RWPE1 (cell line): ENCODE measurements at regions not wholly inside any gene's neighbourhood (a gene's known extent, or its start where the extent isn't known, plus 50 kb on each side); places are given as distances from the start of the nearest gene placed in this dataset.

ENCODE experiments used
- CTCF ChIA-PET: fragments of 350-600 bp; sonication (Branson Sonifier 250); formaldehyde crosslinking; extraction: SDS; loops from one replicate; lab custom pipeline; 2021; lab: Yijun Ruan, JAX
- POLR2A ChIA-PET: fragments of 400-600 bp; formaldehyde crosslinking; extraction: SDS; loops from one replicate; lab custom pipeline; 2020; ENCODE audit warnings: antibody characterized with exemption; ENCODE audit not compliant: low non-redundant PET; lab: Yijun Ruan, JAX
- DNase-seq: peaks from one replicate; pipeline ENCODE4 v3.0.0; 2012; ENCODE audit warnings: low spot score
- H3K27ac ChIP-seq: fragments of 450-650 bp; 2 replicates; pipeline ENCODE4 v1.5.1; 2017
- TF ChIP-seq, protein P1 (sequence below): fragments of 450-650 bp; conservative IDR thresholded peaks from 2 replicates; pipeline ENCODE4 v1.5.1; 2017; ENCODE audit warnings: low read depth, mild to moderate bottlenecking

DNA sequence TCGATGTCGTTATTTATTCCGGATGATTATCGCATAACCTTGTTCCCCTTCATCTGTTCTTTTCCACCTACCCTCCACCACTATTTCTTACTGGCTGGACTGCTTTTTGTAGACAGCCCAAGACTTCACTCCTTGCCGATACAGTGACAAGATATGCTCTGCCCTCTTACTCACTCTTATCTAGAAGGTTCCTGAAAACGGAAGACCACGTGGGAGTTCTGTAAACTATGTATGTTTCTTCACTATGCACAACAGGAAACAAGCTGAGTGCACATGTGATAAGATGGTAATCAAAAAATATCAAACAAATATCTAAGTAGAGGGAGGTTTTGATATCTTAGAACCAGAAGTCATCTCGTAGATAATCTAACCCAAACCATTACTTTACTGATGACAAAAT is 122.9 kb upstream of the ARHGAP20 start:
- POLR2A ChIA-PET = no interaction called here
- TF ChIP-seq, protein P1, sequence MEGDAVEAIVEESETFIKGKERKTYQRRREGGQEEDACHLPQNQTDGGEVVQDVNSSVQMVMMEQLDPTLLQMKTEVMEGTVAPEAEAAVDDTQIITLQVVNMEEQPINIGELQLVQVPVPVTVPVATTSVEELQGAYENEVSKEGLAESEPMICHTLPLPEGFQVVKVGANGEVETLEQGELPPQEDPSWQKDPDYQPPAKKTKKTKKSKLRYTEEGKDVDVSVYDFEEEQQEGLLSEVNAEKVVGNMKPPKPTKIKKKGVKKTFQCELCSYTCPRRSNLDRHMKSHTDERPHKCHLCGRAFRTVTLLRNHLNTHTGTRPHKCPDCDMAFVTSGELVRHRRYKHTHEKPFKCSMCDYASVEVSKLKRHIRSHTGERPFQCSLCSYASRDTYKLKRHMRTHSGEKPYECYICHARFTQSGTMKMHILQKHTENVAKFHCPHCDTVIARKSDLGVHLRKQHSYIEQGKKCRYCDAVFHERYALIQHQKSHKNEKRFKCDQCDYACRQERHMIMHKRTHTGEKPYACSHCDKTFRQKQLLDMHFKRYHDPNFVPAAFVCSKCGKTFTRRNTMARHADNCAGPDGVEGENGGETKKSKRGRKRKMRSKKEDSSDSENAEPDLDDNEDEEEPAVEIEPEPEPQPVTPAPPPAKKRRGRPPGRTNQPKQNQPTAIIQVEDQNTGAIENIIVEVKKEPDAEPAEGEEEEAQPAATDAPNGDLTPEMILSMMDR = no peak
- DNase-seq = no peak
- CTCF ChIA-PET = no interaction called here
- no peak overlapping the region for H3K27ac ChIP-seq

DNA sequence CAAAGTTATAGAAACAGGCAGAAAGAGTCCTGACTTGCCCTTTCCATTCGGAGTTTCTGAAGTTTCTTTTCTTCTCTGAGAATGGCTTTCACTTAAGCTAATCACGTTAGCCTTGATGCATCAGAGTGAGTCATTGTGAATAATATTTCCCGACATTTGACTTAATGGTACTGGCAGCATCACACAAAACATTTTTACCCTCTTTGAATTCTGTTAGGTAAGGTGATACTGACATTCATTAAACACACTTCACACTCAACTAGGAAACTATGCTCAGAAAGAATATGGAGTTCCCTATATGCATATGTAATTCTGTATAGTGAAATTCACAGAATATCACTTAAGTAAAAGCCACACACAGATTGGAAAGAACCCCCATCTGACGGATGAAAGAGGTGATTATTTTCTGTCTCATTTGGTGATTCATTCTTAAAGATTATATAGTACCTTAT is 120.8 kb upstream of the ARHGAP20 start:
- TF ChIP-seq, protein P1 = no peak
- ChIA-PET POLR2A (no interaction called here), CTCF (no interaction called here)
- no peak overlapping the region for H3K27ac ChIP-seq
- DNase-seq = peak; percentile 23

DNA sequence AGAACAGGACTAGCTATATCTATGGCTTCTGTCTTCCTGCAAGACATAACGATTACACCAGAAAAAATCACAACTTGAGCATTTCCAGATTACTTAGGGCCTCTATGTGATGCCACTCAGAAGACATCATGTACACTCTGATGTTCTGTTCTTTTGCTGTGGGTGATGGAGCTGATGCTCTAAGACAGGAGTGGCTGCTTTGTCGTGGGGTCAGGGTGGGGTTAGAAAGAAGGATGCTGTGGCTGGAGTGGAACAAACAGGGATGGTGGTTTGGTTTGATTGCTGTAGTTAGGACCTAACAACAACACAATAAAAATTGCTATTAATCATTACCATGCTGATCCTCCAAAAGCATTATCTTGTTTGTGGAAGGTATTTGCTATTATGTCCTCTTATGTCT is 120.3 kb upstream of the ARHGAP20 start:
- POLR2A ChIA-PET = no interaction called here
- H3K27ac ChIP-seq = no peak overlapping the region
- no peak for DNase-seq
- CTCF ChIA-PET = no interaction called here
- TF ChIP-seq, protein P1 = no peak

DNA sequence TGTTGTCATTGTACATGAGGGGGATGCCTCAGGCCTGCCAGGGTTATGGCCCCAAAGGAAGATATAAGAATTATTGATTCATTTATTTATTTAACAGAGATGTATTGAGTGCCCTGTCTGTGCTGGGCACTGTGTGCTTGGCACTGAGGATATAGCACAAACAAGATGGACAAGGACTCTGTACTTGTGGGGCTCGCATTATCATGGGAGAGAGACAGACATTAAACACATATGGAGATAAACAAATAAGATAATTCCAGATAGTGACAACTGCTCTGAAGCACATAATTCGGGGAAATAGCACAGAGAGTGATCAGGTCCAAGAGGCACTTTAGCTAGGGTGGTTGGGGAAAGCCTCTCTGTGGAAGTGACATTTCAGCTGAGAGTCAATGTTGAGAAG is 119.8 kb upstream of the ARHGAP20 start:
- no peak for DNase-seq
- ChIA-PET CTCF (no interaction called here), POLR2A (no interaction called here)
- TF ChIP-seq, protein P1 = no peak
- H3K27ac ChIP-seq = no peak overlapping the region

DNA sequence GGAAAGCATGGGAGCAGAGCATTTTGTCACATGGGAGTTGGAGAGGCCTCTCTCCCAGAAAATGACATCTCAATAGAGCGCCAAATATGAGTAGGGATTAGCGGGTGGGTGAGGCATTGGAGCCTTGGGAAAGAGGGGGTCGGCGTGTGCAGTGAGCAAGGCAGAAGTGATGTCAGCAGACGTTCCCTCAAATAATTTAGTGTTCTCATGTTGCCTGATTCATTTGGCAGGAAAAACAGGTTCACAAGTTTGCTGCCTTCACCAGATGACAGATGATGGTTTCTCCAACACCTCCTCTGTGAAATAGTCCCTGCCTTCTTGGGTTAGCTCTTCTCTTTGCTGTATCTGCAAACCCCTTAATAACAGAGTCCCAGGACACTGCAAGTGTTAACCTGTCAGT is 118.5 kb upstream of the ARHGAP20 start:
- TF ChIP-seq, protein P1 = no peak
- no peak for DNase-seq
- CTCF ChIA-PET = interaction anchor here (0.5 kb wide), 1 partner anchor 645 kb away, joined by 3 read pairs; no protein-coding TSS in a partner anchor
- POLR2A ChIA-PET = no interaction called here
- no peak overlapping the region for H3K27ac ChIP-seq

DNA sequence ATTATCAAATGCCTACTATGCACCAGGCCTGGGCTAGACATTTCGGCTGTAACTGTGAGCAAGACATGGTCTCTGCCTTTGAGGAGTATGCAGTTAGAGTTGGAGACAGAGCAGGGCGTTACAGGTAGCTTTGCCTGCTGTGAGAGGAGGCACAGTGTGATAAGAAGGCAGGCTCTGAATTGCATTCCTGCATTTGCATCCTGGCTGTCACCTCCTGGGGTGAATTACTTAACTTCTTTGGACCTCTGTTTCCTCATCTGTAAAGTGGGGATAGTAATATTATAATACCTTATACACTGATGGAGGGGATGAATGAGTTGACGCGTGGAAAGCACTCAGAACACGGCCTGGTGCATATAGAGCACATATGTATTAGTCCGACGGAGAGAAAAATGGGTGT is 118.1 kb upstream of the ARHGAP20 start:
- POLR2A ChIA-PET = no interaction called here
- CTCF ChIA-PET = no interaction called here
- no peak for DNase-seq
- H3K27ac ChIP-seq = no peak overlapping the region
- TF ChIP-seq, protein P1 = no peak

DNA sequence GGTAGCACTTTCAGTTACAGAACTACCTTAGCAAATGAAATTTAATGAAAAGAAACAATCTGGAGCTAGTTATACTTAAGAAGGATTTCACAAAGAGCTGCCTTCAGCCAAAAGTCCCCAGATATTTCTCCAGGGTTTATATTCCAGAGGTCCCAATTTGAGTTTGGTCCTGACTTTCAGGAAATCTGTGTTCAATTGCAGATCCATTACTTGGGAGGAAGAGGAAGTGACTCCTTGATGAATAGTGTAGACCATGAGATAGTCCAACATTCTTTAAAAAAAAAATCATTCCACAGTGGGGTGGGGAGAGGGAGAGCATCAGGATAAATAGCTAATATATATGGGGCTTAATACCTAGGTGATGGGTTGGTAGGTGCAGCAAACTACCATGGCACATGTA is 117.6 kb upstream of the ARHGAP20 start:
- CTCF ChIA-PET = no interaction called here
- H3K27ac ChIP-seq = no peak overlapping the region
- no peak for DNase-seq
- POLR2A ChIA-PET = no interaction called here
- TF ChIP-seq, protein P1 = no peak
